Upper lobe of left lung (tissue), 4 donors: ENCODE measurements at regions not wholly inside any gene's neighbourhood (a gene's known extent, or its start where the extent isn't known, plus 50 kb on each side); places are given as distances from the start of the nearest gene placed in this dataset.

Experiments used
- CTCF ChIP-seq, 6 experiments: fragments of 450-650 bp in 4 of 6; fragments of 200-600 bp in 2 of 6; sonication (generic) in 2 of 6; IDR thresholded peaks; one replicate each; pipeline ENCODE4 v1.5.1; 2016 to 2019; ENCODE audit warnings: antibody characterized with exemption in 6 of 6
- POLR2A ChIP-seq, 4 donors: fragments of 450-650 bp; IDR thresholded peaks; one replicate each; pipeline ENCODE4 v1.5.1; 2016 to 2017; ENCODE audit warnings: antibody characterized with exemption in 4 of 4, mild to moderate bottlenecking in 2 of 4

GRCh38 chr17:73990290-73990689, 213.2 kb upstream of the RPL38 start:
- TF ChIP-seq CTCF (IDR thresholded peaks at IDR 0.05), result no peak
- no peak for TF ChIP-seq POLR2A (IDR thresholded peaks at IDR 0.05)
